ENCODE measurements at regions not wholly inside any gene's neighbourhood (a gene's known extent, or its start where the extent isn't known, plus 50 kb on each side); places are given as distances from the start of the nearest gene placed in this dataset.
A peak's percentile ranks its signal among the peaks of the same experiment; 100 is the strongest.

DNA sequence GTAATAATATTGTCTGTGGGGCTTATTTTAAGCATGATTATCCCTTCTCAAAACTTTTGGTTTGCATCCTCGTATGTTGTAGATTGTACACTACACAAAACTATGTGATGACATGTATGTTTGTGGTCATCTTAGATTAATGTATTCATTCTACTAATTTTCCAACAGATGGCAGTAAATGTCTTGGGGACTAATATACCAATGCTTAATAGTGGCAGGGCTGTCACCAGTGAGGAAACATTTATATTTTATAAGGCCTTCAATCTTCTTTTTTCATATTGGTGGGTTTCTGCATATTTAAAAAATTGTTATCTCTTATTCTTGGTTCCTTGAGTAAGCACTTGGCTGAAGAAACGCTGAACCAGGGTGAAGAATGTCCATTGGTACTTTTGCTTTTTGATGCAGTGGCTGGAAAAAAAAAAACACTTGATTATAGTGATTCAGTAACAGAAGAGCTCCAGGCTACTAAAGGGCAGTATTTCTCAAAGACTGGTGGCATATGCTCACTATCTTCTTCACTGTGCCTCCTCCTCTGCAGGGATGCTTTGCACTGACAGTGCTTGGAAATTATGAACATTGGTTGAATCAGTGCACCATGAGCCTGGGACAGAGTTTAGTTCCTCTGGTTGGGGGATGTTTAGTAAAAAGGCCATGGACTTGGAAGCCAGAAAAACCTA lies 530.3 kb downstream of the RASEF start:
- peak; percentile 83 for TF ChIP-seq CTCF (conservative IDR thresholded peaks at IDR 0.05)
- no peak for TF ChIP-seq ZFX (IDR thresholded peaks at IDR 0.05)
